Panc1 (cell line): ENCODE measurements at regions not wholly inside any gene's neighbourhood (a gene's known extent, or its start where the extent isn't known, plus 50 kb on each side); places are given as distances from the start of the nearest gene placed in this dataset.

Experiments used
- ATAC-seq: fragments of 200-7000 bp; cut with Tn5 transposase; 2 replicates; pipeline ENCODE4 v1.9.1; 2020; ENCODE audit warnings: mild to moderate bottlenecking, moderate library complexity
- BruUV-seq: library from RNA; stranded (reverse); fragments of 400-500 nt; replicated peaks from 2 replicates; lab custom pipeline; 2021; lab: Mats Ljungman, UMichigan
- CTCF ChIA-PET: fragments of 300-600 bp; sonication (Branson Sonifier 250); formaldehyde crosslinking; loops from one replicate; lab custom pipeline; 2022; ENCODE audit warnings: antibody characterized with exemption; lab: Charles Lee
- POLR2A ChIA-PET: fragments of 300-600 bp; sonication (Branson Sonifier 250); formaldehyde crosslinking; loops from one replicate; lab custom pipeline; 2022; ENCODE audit warnings: antibody characterized with exemption; lab: Charles Lee
- DNase-seq: peaks from one replicate; pipeline ENCODE4 v3.0.0-alpha.2; 2010; ENCODE audit warnings: low read depth, low spot score
- H3K27ac ChIP-seq: 2 replicates; pipeline ENCODE4 v1.5.1; 2011; ENCODE audit warnings: mild to moderate bottlenecking, low read length, inconsistent platforms
- H3K27me3 ChIP-seq: fragments of 200-500 bp; sonication (Bioruptor generic); 2 replicates; pipeline ENCODE4 v1.6.0; 2014; ENCODE audit warnings: low read length, inconsistent platforms; ENCODE audit not compliant: control insufficient read depth, insufficient read depth
- H3K36me3 ChIP-seq: fragments of 200-500 bp; sonication (Bioruptor generic); 2 replicates; pipeline ENCODE4 v1.5.1; 2014; ENCODE audit warnings: inconsistent platforms, mild to moderate bottlenecking, low read length, moderate library complexity; ENCODE audit not compliant: control insufficient read depth, insufficient read depth
- H3K4me1 ChIP-seq: 2 replicates; pipeline ENCODE4 v1.5.1; 2011; ENCODE audit warnings: inconsistent platforms, mild to moderate bottlenecking, low read length, moderate library complexity; ENCODE audit not compliant: control insufficient read depth, insufficient read depth
- H3K4me3 ChIP-seq, 2 experiments: 2 replicates each; pipeline ENCODE4 v1.5.1; 2011 to 2012; ENCODE audit warnings: low read depth in 2 of 2, low read length in 2 of 2, mild to moderate bottlenecking in 2 of 2, inconsistent platforms in 1 of 2, moderate library complexity in 1 of 2
- H3K9me3 ChIP-seq: fragments of 200-500 bp; sonication (Bioruptor generic); 2 replicates; pipeline ENCODE4 v1.5.1; 2014; ENCODE audit warnings: low read depth, mild to moderate bottlenecking, inconsistent platforms, low read length, moderate library complexity; ENCODE audit not compliant: control insufficient read depth, insufficient read depth
- CTCF ChIP-seq: fragments of 450-650 bp; IDR thresholded peaks from 2 replicates; pipeline ENCODE4 v1.5.1; 2017; ENCODE audit warnings: mild to moderate bottlenecking
- POLR2AphosphoS5 ChIP-seq: IDR thresholded peaks from 2 replicates; pipeline ENCODE4 v1.6.1; 2012; ENCODE audit warnings: mild to moderate bottlenecking, low read depth, low read length, moderate library complexity
- REST ChIP-seq, 2 experiments: IDR thresholded peaks; 2 replicates each; pipeline ENCODE4 v1.6.1; 2011 to 2012; ENCODE audit warnings: low read depth in 2 of 2, control low read depth in 1 of 2, low read length in 1 of 2, mild to moderate bottlenecking in 1 of 2, moderate library complexity in 1 of 2; ENCODE audit not compliant: insufficient read depth in 1 of 2
- SIN3A ChIP-seq: IDR thresholded peaks from 2 replicates; pipeline ENCODE4 v1.6.1; 2012; ENCODE audit warnings: low read depth, mild to moderate bottlenecking, low read length, moderate library complexity, borderline replicate concordance; ENCODE audit not compliant: insufficient read depth
- TCF7L2 ChIP-seq: IDR thresholded peaks from 2 replicates; pipeline ENCODE4 v1.6.1; 2011; ENCODE audit warnings: mild to moderate bottlenecking, low read depth, low read length, inconsistent platforms
- in situ Hi-C: cut with HindIII; loops from 2 replicates; pipeline ENCODE4 v1.10.0; 2016; ENCODE audit warnings: low sequenced_read_pairs, low pct_unique_long_range_greater_than_20kb
- intact Hi-C: fragments of 100-400 bp; cut with micrococcal nuclease; formaldehyde crosslinking; loops from one replicate; pipeline ENCODE4 v1.10.0; 2022; ENCODE audit not compliant: unreplicated experiment

- Histone ChIP-seq H3K36me3 (no peaks in the 10 kb centered on the region), H3K4me3 (no peak overlapping the region), H3K27me3 (no peaks in the 10 kb centered on the region), H3K4me1 (no peaks in the 10 kb centered on the region), H3K9me3 (no peaks in the 10 kb centered on the region), H3K27ac (no peak overlapping the region)
- TF ChIP-seq TCF7L2, result no peak
- no peak for TF ChIP-seq POLR2AphosphoS5
- no peak for TF ChIP-seq CTCF
- TF ChIP-seq REST (IDR thresholded peaks at IDR 0.05; ENCODE audit: insufficient read depth in 1 of 2, low read depth in 2 of 2, low read length in 1 of 2), result no peak
- TF ChIP-seq SIN3A, result no peak
- DNase-seq (no peak), ATAC-seq (no peak)
- BruUV-seq, result no TSS peak
- intact Hi-C loops (no loop called here), in situ Hi-C loops (no loop called here)
- ChIA-PET CTCF (no interaction called here), POLR2A (no interaction called here)
Measured at GRCh38 chr11:59012398-59013265, 73.3 kb downstream of the GLYATL1 start.

GRCh38 chr11:59025097-59025496, 61.0 kb upstream of the GLYATL1B start:
- intact Hi-C loops, result no loop called here
- Histone ChIP-seq H3K27ac (no peak overlapping the region), H3K9me3 (no peaks in the 10 kb centered on the region), H3K4me3 (no peak overlapping the region), H3K36me3 (no peaks in the 10 kb centered on the region), H3K27me3 (no peaks in the 10 kb centered on the region), H3K4me1 (no peaks in the 10 kb centered on the region)
- in situ Hi-C loops, result no loop called here
- TF ChIP-seq SIN3A, result no peak
- no peak for TF ChIP-seq TCF7L2
- TF ChIP-seq POLR2AphosphoS5, result no peak
- no peak for TF ChIP-seq CTCF
- TF ChIP-seq REST (IDR thresholded peaks at IDR 0.05; ENCODE audit: insufficient read depth in 1 of 2, low read depth in 2 of 2, low read length in 1 of 2), result no peak
- no TSS peak for BruUV-seq
- ATAC-seq (no peak), DNase-seq (no peak)
- POLR2A ChIA-PET, result no interaction called here
- CTCF ChIA-PET, result no interaction called here
